HG03103 (cell line): ENCODE measurements at regions not wholly inside any gene's neighbourhood (a gene's known extent, or its start where the extent isn't known, plus 50 kb on each side); places are given as distances from the start of the nearest gene placed in this dataset.

ENCODE experiments used
- ATAC-seq: cut with Tn5 transposase; IDR thresholded peaks from one replicate; pipeline ENCODE4 v1.9.1; 2021; ENCODE audit warnings: low read depth; ENCODE audit not compliant: unreplicated experiment

DNA sequence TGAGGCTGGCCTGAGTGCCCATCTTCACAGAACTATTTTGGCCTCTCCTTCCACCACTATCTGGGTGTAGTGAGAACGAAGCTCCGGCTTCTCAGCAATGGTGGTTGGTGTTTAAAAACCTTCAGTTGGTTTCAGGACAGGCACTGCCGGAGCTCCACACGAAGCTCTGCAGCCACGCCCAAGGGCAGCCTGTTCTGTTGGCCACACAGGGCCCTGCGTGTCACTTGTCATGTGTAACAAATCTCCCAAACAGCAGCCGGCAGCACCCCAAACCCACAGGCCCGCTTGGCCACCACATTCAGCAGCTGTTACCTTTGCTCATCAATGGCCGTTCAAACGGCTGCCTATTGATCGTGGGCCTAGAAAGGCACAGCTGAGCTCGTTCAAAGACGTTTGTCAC, 97.5 kb downstream of the ERMARD start:
- ATAC-seq = no peak

DNA sequence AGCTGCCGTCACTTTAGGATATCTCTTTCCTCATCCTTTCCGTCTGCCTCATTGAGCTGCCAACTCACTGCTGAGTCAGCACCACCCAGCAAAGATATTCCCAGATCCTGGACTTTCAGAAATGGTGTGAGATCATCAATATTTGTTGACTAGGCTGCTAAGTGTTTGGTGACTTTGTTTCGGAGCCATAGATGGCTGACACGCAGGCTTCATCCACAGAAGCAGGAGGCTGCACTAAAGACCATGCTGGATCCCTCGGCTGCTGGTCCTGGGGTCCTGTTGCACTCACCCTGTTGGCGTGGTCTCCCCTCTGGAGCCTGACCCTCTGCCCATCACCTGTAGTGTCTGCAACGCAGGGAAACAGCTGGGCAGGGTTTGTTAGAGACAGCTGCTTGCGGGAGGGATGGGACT, 96.5 kb downstream of the ERMARD start:
- no peak for ATAC-seq

DNA sequence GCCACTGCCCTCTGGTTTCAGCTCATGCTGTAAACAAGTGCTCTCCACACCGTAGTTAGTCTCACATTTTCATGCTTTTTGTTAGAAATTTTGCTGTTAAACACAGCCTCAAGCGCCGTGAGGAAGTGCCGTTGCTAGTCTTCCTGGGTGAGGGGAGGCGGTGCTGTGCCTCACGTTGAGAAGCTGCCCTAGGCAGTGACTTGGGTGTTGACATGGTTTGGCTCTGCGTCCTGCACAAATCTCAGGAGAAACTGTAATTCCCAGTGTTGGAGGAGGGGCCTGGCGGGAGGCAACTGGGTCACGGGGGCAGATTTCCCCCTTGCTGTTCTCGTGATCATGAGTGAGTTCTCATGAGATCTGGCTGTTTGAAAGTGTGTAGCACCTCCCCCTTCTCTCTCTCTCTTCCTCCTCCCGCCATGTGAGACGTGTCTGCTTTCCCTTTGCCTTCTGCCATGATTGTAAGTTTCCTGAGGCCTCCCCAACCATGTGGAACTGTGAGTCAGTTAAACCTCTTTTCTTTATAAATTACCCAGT, 95.8 kb downstream of the ERMARD start:
- ATAC-seq = no peak

DNA sequence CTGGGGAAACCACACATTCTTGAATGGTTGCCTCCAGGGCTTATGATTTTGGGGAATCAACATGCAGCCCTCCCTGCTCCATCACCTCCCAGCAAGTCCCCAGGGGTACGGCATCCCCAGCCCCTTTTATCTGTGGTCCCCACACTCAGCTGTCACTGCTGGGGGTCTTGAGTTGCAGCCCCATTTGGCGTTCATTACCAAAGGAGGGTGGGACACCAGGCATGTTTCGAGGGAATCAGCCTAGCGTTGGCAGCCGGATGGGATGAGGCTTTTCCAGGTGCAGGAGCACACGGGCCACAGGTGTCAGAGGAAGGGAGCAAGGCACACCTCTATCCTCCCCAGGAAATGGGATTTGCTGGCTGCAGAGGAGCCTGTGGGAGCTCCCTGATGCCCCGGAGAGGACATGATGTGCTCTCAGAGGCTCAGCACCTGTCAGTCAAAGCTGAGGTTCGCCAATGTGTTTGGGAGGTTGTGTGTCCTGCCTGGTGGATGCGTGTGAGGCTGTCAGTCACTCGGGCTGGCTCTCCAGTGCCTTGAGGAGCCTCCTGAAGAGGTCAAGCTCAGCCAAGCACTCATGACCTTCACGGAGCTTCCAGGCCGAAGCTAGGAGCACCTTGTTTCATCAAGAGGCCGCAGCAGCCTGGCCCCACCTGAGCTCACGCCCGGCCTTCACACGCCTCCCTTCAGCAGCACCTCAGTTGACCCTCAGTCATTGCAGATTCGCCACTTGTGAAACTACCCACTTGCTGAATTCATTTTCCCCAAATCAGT, 95.0 kb downstream of the ERMARD start:
- no peak for ATAC-seq

DNA sequence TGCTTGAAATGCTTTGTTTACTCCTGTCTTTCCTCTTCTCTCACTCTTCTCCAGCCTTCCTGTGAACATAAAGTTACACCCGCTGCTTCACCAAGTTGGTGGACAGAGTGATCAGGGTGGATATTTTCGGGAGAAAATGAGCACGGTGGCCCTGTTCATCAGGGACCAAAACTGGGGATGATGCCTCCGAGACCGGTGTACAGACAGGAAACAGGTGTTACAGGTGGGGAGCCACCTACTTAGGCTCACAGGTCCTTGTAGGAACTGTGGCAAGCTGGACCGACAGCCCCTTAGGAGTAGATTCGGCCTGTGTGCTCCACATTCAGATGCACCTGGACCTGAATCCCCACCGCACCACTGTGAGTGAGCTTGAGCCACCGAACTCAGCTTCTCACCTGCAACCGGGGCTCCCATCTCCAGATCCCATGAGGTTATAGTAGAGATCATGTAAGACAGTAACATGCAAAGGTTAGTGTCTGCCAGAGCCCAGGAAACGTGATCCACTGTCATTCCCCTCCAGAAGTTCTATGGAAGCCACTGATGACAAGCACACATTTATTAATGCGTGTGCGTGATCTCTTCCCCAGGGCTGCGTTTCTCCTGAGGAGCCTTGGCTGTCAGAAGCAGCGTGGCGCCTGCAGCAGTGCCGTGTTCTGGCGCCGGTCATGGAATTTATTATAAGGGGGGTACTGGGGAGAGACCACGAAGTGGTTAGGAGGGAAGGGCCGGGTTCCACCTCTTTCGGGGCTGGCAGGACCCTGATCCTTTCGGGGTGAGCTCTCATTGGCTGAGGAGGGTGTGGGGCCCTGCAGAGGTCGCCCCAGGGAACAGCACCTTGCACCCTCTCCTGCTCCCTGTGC, 94.2 kb downstream of the ERMARD start:
- no peak for ATAC-seq

DNA sequence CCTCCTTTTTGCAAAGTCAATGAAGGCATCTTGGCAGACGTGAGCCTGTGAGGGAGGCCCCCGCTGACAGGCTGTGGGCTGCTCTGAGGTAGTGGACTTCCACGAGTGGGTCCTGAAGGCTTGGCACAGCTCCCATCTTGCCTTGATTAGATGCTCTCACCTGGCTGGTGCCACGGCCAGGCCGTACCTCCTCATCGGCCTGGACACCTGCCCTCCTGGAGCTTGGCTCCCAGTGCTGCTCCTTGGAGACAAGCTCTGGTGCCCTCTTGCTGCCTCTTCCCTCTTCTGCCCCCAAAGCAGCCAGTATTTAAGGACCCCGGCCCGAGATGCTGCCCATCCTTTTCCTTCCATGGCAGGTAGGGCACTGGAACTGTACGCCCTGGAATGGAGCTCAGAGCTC, 93.5 kb downstream of the ERMARD start:
- no peak for ATAC-seq

DNA sequence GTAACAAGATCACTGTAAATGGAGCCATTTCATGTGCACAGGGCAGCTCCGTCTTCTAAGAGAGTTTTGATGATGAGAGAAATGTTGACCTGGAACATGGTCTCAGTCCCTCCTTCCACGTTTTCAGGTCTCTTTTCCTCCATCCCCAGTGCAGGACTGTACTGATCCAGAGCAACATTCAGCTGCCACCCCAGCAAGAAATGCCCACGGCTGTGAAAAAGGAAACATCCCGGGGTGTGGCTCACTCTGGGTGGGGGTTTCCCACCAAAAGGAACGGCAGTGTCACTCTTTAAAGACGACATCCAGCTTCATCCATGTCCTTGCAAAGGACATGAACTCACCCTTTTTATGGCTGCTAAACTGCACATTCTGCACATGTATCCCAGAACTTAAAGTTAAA, 92.6 kb downstream of the ERMARD start:
- ATAC-seq = no peak

DNA sequence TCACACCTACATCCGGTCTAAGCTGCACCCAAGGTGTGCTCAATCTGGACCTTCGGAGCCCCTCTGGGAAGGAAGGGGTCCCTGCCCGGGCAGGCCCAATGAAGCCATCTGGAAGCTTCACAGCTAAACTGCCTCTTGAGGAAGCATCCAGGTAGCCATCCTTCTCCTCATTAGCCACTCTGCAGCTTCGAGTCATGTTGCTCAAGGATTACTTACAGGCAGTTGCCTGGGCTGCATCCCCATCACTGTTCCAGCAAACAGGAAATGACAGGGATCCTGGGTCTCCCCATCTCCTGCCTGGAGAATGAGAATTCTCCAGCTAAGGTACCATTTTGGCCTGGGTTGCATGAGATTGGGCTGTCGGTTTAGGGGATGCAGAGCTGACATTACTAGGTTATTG, 91.7 kb downstream of the ERMARD start:
- ATAC-seq = no peak

DNA sequence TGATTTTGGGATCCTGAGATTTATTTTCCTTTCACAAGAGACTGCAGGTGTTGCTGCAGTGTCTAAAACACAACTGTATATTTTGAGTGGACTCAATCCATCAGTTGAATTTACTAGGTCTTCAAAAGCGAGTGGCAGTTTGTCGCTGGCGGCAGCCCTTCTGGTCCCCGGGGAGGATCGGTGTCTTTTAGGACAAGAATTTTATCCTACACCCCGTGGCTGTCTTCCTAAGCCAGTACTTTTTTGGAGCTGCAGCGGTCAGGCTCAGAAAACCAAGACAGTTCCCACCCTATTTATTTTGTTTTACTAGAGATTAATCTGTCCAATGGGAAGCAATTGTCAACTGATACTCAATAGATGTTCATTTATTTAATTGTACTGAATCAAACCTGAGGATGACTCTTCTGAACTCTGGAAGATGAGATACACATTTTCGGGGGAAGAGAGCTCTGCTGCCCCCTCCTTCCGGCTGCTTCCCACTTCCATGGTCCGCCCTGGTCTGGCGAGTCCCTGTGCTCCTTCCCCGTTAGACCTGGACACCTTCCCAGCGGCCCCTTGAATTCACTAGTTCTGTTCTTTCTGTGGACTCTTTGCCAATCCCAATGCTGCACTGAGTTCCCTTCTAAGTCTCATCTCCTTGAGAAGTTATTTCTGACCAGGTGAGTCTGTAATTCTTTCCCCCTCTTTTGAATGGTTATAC, 90.6 kb downstream of the ERMARD start:
- no peak for ATAC-seq

DNA sequence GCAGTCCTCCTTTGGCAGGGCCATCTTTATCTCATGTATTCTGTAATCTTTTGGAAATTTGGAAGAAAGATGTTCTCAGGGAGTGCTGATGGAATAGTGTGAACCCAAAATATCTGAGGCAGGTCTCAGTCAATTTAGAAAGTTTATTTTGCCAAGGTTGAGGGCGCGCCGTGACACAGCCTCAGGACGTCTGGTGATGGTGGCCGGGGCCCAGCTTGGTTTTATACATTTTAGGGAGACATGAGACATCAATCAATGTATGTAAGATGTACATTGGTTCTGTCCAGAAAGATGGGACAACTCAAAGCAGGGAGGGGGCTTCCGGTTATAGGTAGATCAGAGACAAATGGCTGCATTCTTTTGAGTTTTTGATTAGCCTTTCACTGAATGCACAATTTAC, 89.8 kb downstream of the ERMARD start:
- ATAC-seq = no peak

DNA sequence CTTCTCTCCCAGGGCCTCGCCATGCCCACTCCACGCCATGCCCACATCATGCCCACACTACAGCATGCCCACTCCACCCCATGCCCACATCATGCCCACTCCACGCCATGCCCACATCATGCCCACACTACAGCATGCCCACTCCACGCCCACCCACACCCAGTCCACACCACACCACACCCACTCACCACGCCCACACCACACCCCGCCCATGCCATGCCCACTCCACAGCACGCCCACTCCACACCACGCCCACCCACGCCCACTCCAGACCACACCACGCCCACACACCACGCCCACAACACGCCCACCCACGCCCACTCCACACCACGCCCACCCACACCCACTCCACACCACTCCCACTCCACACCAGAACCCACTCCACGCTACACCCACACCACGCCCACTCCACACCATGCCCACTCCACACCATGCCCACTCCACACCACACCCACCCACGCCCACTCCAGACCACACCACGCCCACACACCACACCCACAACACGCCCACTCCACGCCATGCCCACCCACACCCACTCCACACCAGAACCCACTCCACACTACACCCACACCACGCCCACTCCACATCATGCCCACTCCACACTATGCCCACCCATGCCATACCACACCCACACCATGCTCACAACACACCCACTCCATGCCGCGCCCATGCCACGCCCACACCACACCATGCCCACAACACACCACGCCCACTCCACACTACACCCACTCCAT, 88.6 kb downstream of the ERMARD start:
- no peak for ATAC-seq

DNA sequence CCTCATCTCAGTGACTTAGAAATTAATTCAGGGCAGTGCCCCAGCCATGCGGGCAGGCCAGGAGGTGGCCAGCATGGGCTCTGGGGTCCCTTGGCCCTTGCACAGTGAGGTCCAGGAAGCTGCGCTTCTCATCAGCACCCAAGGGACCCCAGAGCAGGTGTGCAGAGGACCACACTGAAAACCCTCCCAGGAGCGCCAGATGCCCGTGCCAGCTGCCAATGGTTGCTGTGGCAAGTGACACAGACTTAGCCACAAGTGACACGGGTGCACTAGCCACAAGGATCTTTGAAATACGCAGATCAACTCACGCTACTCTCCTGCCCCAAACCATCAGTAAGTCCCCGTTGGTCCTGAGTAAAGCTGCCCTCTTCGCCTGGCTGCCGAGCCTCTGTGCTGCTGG, 88.1 kb downstream of the ERMARD start:
- ATAC-seq = no peak

DNA sequence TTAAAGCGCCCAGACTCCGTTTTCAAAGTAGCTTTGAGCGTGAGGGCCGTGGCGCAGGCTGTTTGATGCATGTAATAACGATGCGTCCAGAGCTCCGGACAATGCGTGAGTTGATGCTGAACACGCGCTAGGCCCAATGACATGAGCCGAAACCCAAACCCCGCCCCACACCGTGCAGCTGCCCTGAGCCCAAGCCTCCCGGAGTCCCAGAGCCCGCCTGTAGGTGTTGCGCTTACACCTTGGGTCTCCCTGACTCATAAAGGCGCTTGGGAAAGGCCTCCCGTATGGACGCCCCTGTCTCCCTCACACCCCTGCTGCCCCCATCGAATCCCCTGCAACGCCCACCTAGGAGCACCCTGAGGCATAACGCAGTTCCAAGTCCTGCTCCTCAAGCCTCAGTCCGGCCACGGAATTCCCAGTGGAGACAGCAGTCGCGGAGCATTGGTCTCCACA, 87.6 kb downstream of the ERMARD start:
- ATAC-seq = no peak

DNA sequence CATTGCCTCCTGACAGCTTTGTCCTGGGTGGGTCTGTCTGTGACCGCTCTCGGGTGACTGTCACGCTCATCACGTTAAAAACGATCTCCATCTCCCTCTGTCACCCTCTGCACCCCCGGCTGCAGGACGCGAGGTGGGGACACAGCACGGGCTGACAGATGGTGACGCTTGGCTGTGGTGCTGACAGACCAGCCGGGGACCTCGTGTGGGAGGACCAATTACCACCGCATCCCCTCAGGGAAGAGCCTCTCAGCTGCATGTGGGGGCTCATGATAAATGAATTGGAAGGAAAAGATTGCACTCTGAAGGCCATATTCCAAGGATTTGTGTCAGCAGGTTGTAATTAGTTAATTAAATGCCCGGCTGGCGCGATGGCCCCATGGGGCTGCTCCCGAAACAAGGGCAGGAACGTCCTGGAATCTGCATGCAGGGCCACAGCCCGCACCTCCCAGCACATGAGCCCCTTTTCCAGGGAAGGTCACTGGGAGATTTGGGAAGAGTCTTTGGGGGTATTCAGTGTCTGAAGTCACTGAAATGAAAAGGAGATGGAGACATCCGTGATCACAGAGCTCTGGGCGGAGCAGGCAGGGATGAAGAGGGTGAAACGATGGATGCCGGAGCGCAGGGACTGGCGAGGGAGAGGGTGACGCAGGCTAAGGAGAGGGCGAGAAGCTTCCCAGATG, 87.1 kb downstream of the ERMARD start:
- no peak for ATAC-seq

DNA sequence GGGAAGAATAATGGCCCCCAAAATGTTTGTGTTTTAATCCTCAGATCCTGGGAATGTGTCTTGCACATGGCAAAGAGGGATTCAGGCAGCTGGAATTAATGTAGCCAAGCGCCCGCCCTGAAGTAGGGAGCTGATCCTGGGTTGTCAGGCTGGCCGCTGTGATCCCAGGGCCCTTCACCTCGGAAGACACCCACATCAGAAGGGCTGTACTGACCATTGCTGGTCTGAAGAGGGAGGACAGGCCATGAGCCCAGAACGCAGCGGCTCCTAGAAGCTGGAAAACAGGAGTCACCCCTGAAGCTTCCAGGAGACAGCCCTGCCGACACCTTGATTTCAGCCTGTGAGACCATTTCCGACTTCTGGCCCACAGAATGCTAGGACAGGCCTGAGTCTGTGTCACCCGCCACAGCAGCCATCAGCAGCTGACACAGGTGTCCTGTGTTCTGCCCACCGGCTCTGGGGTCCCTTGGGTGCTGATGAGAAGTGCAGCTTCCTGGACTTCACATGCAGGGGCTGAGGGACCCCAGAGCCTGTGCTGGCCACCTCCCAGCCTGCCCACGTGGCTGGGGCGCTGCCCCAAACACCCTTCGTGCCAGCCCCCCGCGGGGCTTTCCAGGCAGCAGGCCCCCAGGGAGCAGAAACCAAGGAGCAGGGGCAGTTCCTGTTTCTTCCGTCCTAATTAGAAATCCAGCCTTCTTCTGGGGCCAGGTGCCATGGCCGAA, 86.3 kb downstream of the ERMARD start:
- ATAC-seq = no peak

DNA sequence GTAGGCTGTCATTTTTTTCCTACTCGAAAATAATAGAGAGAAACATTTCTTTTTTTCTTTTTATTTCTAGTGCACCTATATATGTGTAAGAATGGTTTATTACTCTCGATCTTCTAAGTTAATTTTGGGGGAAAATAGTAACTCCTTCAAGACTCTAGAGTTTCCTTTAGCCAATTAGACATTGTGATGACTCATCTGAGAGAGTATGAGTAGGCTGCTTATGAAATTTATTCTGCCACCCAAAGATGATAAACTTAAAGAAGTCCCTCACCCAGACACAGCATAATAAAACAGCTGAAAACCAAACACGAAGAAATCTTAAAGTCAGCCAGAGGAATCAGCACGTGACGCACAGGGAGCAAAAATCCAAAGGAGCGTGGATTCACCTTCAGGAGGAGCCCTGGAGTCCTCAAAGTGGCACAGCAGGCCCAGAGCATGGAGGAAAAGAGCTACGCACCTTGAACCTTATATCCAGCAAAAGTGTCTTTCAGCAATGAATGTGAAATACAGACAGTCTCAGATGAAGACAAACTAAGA, 81.9 kb downstream of the ERMARD start:
- no peak for ATAC-seq

DNA sequence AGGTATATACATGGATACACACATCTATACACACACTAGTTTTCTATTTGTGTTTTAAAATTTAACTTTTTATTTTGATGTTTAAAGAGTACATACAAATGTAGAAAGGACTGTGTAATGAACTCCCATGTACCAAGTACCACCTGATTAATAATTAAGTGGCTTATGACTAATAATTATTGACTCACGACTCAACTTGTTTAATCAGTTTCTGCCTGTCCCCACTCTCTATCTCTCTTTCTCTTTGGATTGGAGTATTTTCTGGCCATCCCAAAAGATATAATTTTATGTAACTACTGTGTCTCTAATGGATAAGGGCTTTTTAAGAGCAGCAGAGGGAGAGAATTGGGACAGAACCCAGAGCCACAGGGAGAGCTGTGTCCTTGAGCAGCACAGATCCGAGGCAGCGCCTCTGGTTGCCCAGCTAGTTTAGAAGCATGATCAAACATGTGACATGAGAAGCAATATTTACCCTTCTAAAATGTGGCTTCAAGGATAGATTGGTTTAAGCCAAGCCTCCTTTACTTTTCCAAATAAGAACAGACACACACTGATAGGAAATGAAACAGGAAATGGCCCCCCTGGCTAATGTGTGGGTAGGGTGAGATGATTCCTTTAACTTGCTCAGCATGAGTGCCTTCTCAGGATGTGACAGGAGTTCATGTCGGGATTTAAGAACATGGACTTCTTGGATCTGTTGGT, 81.0 kb downstream of the ERMARD start:
- no peak for ATAC-seq
